Common myeloid progenitor, CD34-positive (primary cell): ENCODE measurements at regions not wholly inside any gene's neighbourhood (a gene's known extent, or its start where the extent isn't known, plus 50 kb on each side); places are given as distances from the start of the nearest gene placed in this dataset.

ENCODE experiments used
- CTCF ChIA-PET: fragments of 350-600 bp; sonication (Branson Sonifier 250); formaldehyde crosslinking; loops from one replicate; lab custom pipeline; 2021; ENCODE audit warnings: antibody characterized with exemption; lab: Charles Lee
- POLR2A ChIA-PET: fragments of 350-600 bp; sonication (Branson Sonifier 250); formaldehyde crosslinking; loops from one replicate; lab custom pipeline; 2021; ENCODE audit warnings: antibody characterized with exemption; lab: Charles Lee
- DNase-seq, 3 donors: peaks; one replicate each; pipeline versions ENCODE4 v3.0.0 to v3.0.0-alpha.2; 2013
- H3K27ac ChIP-seq, 2 experiments: 1 replicate in 1 of 2; 2 replicates in 1 of 2; pipeline ENCODE4 v1.7.0; 2013; ENCODE audit warnings: inconsistent platforms in 2 of 2, low read length in 2 of 2, mild to moderate bottlenecking in 2 of 2, low read depth in 1 of 2, moderate library complexity in 1 of 2; ENCODE audit not compliant: severe bottlenecking in 2 of 2, insufficient read depth in 1 of 2, poor library complexity in 1 of 2
- H3K27me3 ChIP-seq, 5 experiments: replicated peaks in 2 of 5; 1 replicate in 3 of 5; 2 replicates in 2 of 5; pipeline versions ENCODE4 v1.6.1 to v1.7.0; 2013; ENCODE audit warnings: low read length in 4 of 5, mild to moderate bottlenecking in 2 of 5, moderate library complexity in 2 of 5, inconsistent platforms in 1 of 5; ENCODE audit not compliant: insufficient read depth in 5 of 5, control insufficient read depth in 4 of 5
- H3K36me3 ChIP-seq, 4 experiments: 1 replicate in 2 of 4; 2 replicates in 2 of 4; pipeline versions ENCODE4 v1.6.1 to v1.7.0; 2013; ENCODE audit warnings: low read length in 3 of 4, control low read depth in 1 of 4, mild to moderate bottlenecking in 1 of 4; ENCODE audit not compliant: control insufficient read depth in 4 of 4, insufficient read depth in 4 of 4
- H3K4me1 ChIP-seq, 4 experiments: 1 replicate in 3 of 4; 2 replicates in 1 of 4; pipeline versions ENCODE4 v1.6.1 to v1.7.1; 2013; ENCODE audit warnings: low read length in 3 of 4, mild to moderate bottlenecking in 3 of 4, control low read depth in 1 of 4, inconsistent platforms in 1 of 4, moderate library complexity in 1 of 4; ENCODE audit not compliant: control insufficient read depth in 4 of 4, insufficient read depth in 4 of 4; ENCODE audit errors: control extremely low read depth in 1 of 4
- H3K4me3 ChIP-seq, 7 experiments: 1 replicate in 4 of 7; 2 replicates in 3 of 7; pipeline versions ENCODE4 v1.5.1 to v1.7.0; 2013; ENCODE audit warnings: mild to moderate bottlenecking in 7 of 7, low read length in 6 of 7, moderate library complexity in 6 of 7, inconsistent platforms in 2 of 7, low read depth in 2 of 7, control low read depth in 1 of 7; ENCODE audit not compliant: insufficient read depth in 4 of 7, control insufficient read depth in 1 of 7; ENCODE audit errors: extremely low read depth in 1 of 7
- H3K9me3 ChIP-seq, 5 experiments: 1 replicate in 4 of 5; 2 replicates in 1 of 5; pipeline versions ENCODE4 v1.6.1 to v1.7.1; 2013; ENCODE audit warnings: low read length in 4 of 5, mild to moderate bottlenecking in 2 of 5, inconsistent platforms in 1 of 5, low read depth in 1 of 5, moderate library complexity in 1 of 5; ENCODE audit not compliant: control insufficient read depth in 4 of 5, insufficient read depth in 2 of 5; ENCODE audit errors: control extremely low read depth in 1 of 5
- WGBS: methylation state at CpG from one replicate; pipeline ENCODE4 v1.1.5; 2013; ENCODE audit not compliant: insufficient coverage; 5-methylcytosine and 5-hydroxymethylcytosine counted together

DNA sequence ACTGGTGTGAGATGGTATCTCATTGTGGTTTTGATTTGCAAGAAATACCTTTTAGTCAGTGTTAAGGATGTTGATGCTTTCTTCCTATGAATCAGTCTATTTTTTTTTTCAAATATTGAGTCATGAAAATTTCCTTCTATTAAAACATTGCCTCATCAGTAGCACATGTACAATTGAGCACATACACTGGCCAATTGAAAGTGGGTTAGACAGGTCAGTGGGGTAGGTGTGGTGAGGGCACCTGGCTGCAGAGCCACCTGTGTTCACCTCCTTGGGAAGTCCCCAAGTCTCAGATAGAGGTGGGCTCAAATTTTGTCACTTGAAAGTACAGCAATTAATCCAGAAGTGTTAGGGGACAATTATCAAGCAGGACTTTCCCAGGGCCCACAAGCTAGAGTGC is 243.7 kb downstream of the SPRY1 start:
- POLR2A ChIA-PET = no interaction called here
- Histone ChIP-seq H3K4me1 (no peaks in the 10 kb centered on the region), H3K4me3 (no peak overlapping the region), H3K36me3 (no peaks in the 10 kb centered on the region), H3K27me3 (no peaks in the 10 kb centered on the region), H3K27ac (no peak overlapping the region), H3K9me3 (no peaks in the 10 kb centered on the region)
- peak in 1 of 3 donors; percentile 22 for DNase-seq
- CTCF ChIA-PET = interaction anchor here (1.7 kb wide), 1 partner anchor 10 kb away, joined by 3 read pairs; no protein-coding TSS in a partner anchor

DNA sequence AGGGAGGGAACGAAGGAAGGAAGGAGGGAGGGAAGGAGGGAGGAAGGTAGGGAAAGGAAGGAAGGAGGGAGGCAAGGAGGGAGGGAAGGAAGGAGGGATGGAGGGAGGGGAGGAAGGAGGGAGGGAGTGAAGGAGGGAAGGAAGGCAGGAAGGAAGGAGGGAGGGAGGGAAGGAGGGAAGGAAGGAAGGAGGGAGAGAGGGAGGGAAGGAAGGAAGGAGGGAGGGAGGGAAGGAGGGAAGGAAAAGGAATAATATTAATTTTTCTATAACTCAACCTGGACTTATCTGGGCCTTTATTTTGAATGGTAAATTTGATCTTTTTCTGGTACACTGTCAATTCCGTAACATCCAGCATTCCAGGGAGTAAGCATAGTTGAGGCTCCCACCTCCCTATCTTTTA is 244.2 kb downstream of the SPRY1 start:
- no peak overlapping the region for H3K27ac ChIP-seq
- CTCF ChIA-PET = interaction anchor here (1.7 kb wide), 1 partner anchor 10 kb away, joined by 3 read pairs; no protein-coding TSS in a partner anchor
- H3K4me1 ChIP-seq = no peaks in the 10 kb centered on the region
- H3K4me3 ChIP-seq = no peak overlapping the region
- no peaks in the 10 kb centered on the region for H3K36me3 ChIP-seq
- POLR2A ChIA-PET = no interaction called here
- DNase-seq = no peak
- no peaks in the 10 kb centered on the region for H3K9me3 ChIP-seq
- 100% methylated on average over 1 of the region's 2 CpGs for WGBS
- no peaks in the 10 kb centered on the region for H3K27me3 ChIP-seq

DNA sequence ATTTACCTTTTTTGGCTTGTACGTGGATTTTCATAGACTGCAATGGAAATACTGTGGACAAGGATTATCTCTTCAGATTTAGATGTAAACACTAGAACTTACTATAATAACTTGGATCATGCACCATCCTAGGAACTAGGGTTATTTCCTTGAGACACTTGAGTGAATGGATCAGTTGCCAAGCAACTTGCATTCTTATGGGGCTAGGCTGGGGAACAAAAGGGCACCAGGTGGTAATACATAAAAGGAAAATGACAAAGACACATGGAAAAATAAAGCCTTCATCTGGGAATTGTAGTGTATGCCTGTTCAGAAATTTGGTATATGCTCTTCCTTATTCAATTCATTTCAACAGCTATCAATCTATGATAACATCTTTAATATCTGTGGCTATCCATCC is 247.1 kb downstream of the SPRY1 start:
- no CpG with 5 or more reads among the region's 1 CpG for WGBS
- ChIA-PET POLR2A (no interaction called here), CTCF (interaction anchor here (1.1 kb wide), 1 partner anchor 249 kb away, joined by 3 read pairs; no protein-coding TSS in a partner anchor)

DNA sequence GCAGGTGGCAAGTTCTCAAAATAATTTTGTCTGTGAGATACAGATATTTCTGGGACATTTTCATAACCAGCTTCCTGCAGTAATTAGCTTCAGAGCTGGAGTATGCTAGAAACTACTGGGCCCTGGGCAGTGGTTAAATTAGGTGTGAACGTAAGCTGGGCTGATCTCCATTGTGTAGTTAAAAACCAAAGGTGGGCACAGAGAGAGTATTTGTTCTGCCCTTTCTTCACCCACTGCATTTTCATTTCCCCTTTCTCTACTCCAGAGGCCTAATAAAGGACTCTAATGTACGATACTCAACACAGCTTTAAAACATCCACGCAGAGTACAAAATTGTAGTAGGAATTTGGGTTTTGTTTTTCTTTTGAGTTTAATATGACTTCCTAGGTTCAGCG is 252.7 kb downstream of the SPRY1 start:
- CTCF ChIA-PET = interaction anchor here (0.8 to 4.0 kb wide), 5 partner anchors 11 to 250 kb away, joined by 3 to 30 read pairs (median 7); no protein-coding TSS in a partner anchor
- Histone ChIP-seq H3K27me3 (no peaks in the 10 kb centered on the region), H3K4me1 (peaks cover 0 to 12% (median 5%) of the 10 kb centered on the region in 4 experiments), H3K4me3 (no peak overlapping the region), H3K27ac (no peak overlapping the region), H3K36me3 (no peaks in the 10 kb centered on the region), H3K9me3 (no peaks in the 10 kb centered on the region)
- POLR2A ChIA-PET = interaction anchor here (0.5 to 1.1 kb wide), 2 partner anchors 21 to 255 kb away, joined by 3 to 5 read pairs; no protein-coding TSS in a partner anchor
- peak in 1 of 3 donors; percentile 6 for DNase-seq
- WGBS = no CpG with 5 or more reads among the region's 4 CpGs

More for the DNA sequence above, 247.1 kb downstream of the SPRY1 start:
- Histone ChIP-seq H3K27me3 (no peaks in the 10 kb centered on the region), H3K36me3 (no peaks in the 10 kb centered on the region), H3K4me1 (peaks cover 0 to 2% (median under 1%) of the 10 kb centered on the region in 4 experiments), H3K4me3 (no peak overlapping the region), H3K27ac (no peak overlapping the region), H3K9me3 (no peaks in the 10 kb centered on the region)
- DNase-seq = no peak

DNA sequence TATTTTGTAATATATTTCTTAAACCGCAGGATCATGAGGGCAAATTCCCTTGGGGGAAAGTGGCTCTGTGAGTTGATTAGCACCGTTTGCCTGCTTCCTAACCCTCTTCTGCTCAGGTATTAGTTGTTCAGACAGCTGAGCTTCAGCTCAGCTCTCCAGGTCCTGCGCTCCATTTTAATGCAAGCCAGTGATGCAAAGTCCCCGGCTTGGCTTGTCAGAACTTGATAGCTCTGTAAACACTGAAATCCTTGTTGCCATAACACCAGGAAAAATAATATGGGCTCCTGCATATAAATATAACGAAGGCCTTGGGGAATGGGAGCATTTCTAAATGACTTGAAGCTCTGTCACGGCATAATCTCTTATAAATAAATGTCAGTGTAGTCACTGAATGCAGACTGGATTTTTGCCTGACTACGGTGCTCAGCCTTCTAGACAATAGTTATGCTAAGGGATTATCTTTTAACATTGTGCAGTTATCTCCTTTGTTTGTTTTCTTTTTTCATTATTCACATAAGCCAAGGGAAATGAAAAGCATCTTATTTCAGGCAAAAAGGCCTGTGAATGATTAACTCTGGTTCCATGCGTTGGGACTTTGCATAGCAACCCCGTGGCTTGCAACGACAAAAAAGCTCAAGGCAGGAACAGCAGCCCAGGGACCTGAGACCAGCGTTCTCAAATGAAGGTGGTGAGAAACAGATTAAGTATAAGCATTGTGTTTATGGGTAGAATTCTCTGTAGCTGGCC is 253.2 kb downstream of the SPRY1 start:
- peaks cover 0 to 12% (median 5%) of the 10 kb centered on the region in 4 experiments for H3K4me1 ChIP-seq
- ChIA-PET CTCF (interaction anchor here (0.8 to 4.0 kb wide), 6 partner anchors 9 to 251 kb away, joined by 3 to 30 read pairs (median 5); no protein-coding TSS in a partner anchor), POLR2A (interaction anchor here (1.1 kb wide), 1 partner anchor 22 kb away, joined by 3 read pairs; no protein-coding TSS in a partner anchor)
- H3K4me3 ChIP-seq = no peak overlapping the region
- peak in 1 of 3 donors; percentile 3 for DNase-seq
- H3K27ac ChIP-seq = no peak overlapping the region
- WGBS = over 99% methylated on average over 8 of the region's 11 CpGs
- no peaks in the 10 kb centered on the region for H3K9me3 ChIP-seq
- no peaks in the 10 kb centered on the region for H3K27me3 ChIP-seq
- H3K36me3 ChIP-seq = no peaks in the 10 kb centered on the region

DNA sequence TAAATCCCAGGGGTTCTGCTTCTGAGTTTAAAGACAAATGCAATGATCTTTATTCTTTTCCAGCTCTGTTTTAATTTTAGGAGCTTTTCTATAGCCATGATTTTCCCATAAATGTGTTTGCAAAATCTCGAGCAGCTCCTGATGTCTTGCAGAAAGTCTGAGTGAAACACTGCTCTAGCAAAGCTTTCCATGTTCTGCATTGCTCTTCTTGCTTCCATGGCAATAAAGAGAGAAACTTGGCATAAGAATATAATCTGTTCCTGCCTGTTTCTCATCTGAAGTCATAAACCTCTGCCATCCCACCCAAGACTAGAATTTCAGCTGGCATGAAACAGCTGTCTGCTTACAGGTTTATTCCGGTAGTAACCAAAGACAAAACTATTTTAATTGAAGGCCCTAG is 254.5 kb downstream of the SPRY1 start:
- Histone ChIP-seq H3K4me3 (no peak overlapping the region), H3K4me1 (peaks cover 0 to 12% (median 5%) of the 10 kb centered on the region in 4 experiments), H3K27ac (no peak overlapping the region), H3K36me3 (no peaks in the 10 kb centered on the region), H3K9me3 (peaks cover 0 to under 1% (median 0%) of the 10 kb centered on the region in 5 experiments), H3K27me3 (no peaks in the 10 kb centered on the region)
- WGBS = 96% methylated on average over 2 of the region's 2 CpGs
- no peak for DNase-seq
- ChIA-PET POLR2A (no interaction called here), CTCF (interaction anchor here (1.2 to 4.0 kb wide), 4 partner anchors 9 to 86 kb away, joined by 3 to 30 read pairs (median 14); no protein-coding TSS in a partner anchor)
